Esophagus muscularis mucosa (tissue), 4 donors: ENCODE measurements at regions not wholly inside any gene's neighbourhood (a gene's known extent, or its start where the extent isn't known, plus 50 kb on each side); places are given as distances from the start of the nearest gene placed in this dataset.

ENCODE experiments used
- EP300 ChIP-seq: sonication (generic); formaldehyde crosslinking; IDR thresholded peaks from one replicate; pipeline ENCODE4 v1.6.1; 2017; ENCODE audit warnings: antibody characterized with exemption
- POLR2AphosphoS5 ChIP-seq, 2 donors: sonication (generic); formaldehyde crosslinking; IDR thresholded peaks; one replicate each; pipeline ENCODE4 v1.6.1; 2017; ENCODE audit warnings: antibody characterized with exemption in 2 of 2
- TF ChIP-seq, protein P1 (sequence below), 3 experiments: fragments of 200-600 bp in 2 of 3; fragments of 450-650 bp in 1 of 3; sonication (generic) in 2 of 3; IDR thresholded peaks; one replicate each; pipeline ENCODE4 v1.5.1; 2017 to 2019; ENCODE audit warnings: antibody characterized with exemption in 3 of 3, mild to moderate bottlenecking in 2 of 3, moderate library complexity in 1 of 3

DNA sequence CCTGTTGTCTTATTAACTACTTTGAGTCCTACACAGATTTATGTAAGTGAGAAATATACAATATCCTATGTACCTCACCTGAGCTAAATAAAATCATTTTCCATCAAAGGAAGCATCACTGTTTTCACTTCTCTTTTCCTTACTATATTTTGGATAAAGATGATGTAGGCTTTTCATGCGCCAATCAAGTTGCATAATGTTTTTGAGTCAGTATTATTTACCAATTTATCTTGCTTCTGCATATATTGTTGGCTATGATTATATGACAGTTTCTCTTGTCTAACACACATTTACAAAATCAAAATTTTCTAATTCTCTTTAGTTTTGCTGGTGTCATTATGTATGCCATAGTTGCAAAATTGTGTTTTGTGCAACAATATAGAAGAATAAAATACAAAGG, 67.9 kb upstream of the FRY start:
- TF ChIP-seq, protein P1, sequence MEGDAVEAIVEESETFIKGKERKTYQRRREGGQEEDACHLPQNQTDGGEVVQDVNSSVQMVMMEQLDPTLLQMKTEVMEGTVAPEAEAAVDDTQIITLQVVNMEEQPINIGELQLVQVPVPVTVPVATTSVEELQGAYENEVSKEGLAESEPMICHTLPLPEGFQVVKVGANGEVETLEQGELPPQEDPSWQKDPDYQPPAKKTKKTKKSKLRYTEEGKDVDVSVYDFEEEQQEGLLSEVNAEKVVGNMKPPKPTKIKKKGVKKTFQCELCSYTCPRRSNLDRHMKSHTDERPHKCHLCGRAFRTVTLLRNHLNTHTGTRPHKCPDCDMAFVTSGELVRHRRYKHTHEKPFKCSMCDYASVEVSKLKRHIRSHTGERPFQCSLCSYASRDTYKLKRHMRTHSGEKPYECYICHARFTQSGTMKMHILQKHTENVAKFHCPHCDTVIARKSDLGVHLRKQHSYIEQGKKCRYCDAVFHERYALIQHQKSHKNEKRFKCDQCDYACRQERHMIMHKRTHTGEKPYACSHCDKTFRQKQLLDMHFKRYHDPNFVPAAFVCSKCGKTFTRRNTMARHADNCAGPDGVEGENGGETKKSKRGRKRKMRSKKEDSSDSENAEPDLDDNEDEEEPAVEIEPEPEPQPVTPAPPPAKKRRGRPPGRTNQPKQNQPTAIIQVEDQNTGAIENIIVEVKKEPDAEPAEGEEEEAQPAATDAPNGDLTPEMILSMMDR (IDR thresholded peaks at IDR 0.05) = no peak
- TF ChIP-seq EP300 = no peak
- no peak for TF ChIP-seq POLR2AphosphoS5 (IDR thresholded peaks at IDR 0.05)
